IPS-20b (cell line): ENCODE measurements at regions not wholly inside any gene's neighbourhood (a gene's known extent, or its start where the extent isn't known, plus 50 kb on each side); places are given as distances from the start of the nearest gene placed in this dataset.
"Not testable (repeated sequence)": the region's sequence is repeated elsewhere in the genome, so short reads cannot be mapped to it uniquely, and the experiment has no call there.

Experiments
- H3K27ac ChIP-seq: one replicate; pipeline ENCODE4 v1.5.1; 2013; ENCODE audit warnings: low read length
- H3K27me3 ChIP-seq: 2 replicates; pipeline ENCODE4 v1.6.1; 2013; ENCODE audit warnings: mild to moderate bottlenecking, low read length, inconsistent platforms; ENCODE audit not compliant: insufficient read depth
- H3K36me3 ChIP-seq: 2 replicates; pipeline ENCODE4 v1.6.1; 2013; ENCODE audit warnings: low read depth, mild to moderate bottlenecking, inconsistent platforms, low read length, moderate library complexity; ENCODE audit not compliant: insufficient read depth
- H3K4me1 ChIP-seq: 2 replicates; pipeline ENCODE4 v1.6.1; 2013; ENCODE audit warnings: mild to moderate bottlenecking, control low read depth, inconsistent platforms, low read length, moderate library complexity; ENCODE audit not compliant: insufficient read depth
- H3K4me3 ChIP-seq: 2 replicates; pipeline ENCODE4 v1.5.1; 2013; ENCODE audit warnings: mild to moderate bottlenecking, low read length, inconsistent platforms
- H3K9ac ChIP-seq: 2 replicates; pipeline ENCODE4 v1.6.1; 2013; ENCODE audit warnings: low read depth, mild to moderate bottlenecking, inconsistent platforms, low read length, moderate library complexity
- H3K9me3 ChIP-seq: 2 replicates; pipeline ENCODE4 v1.6.1; 2013; ENCODE audit warnings: mild to moderate bottlenecking, low read depth, low read length, inconsistent platforms; ENCODE audit not compliant: insufficient read depth

DNA sequence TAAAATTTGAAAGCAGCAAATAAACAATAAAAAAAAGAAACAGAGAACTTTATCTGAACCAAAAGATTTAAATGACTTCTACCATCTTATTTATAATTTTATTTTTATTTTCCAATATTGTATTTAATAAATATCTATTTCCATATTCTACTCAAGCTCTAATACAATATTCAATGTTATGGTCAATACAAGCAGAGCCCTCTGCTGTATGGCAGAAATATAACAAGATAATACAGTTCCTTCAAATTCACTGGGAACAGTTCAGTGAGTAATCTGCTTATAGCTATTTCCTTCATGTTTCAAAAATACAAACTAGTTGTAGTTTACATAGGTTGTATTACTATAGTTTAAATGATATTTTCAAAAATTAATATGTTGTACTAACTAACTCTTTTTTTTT lies 332.7 kb downstream of the PRDM9 start:
- Histone ChIP-seq H3K4me1 (no peaks in the 10 kb centered on the region), H3K9ac (no peak overlapping the region), H3K27me3 (no peaks in the 10 kb centered on the region), H3K27ac (no peak overlapping the region), H3K4me3 (no peak overlapping the region), H3K36me3 (no peaks in the 10 kb centered on the region), H3K9me3 (peaks cover 4% of the 10 kb centered on the region; the same call in 1 of the 2 replicates)

DNA sequence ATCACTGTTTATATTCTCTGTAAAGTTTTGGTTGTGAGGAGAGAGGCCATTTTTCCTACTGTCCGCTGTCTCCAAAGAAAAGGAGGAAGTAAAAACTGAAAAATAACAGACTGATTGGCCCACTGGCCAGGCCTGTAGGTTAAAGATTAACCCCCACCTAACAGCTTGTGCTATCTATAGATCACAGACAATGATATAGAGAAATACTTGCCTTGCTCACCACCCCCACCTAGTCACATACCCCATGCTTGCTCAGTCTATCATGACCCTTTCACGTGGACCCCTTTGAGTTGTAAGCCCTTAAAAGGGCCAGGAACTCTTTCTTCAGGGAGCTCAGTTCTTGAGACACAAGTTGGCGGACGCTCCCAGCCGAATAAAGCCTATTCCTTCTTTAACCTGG lies 357.4 kb downstream of the PRDM9 start:
- Histone ChIP-seq H3K27me3 (no peaks in the 10 kb centered on the region), H3K9me3 (no peaks in the 10 kb centered on the region), H3K27ac (no peak overlapping the region), H3K4me3 (no peak overlapping the region), H3K9ac (no peak overlapping the region), H3K36me3 (no peaks in the 10 kb centered on the region), H3K4me1 (no peaks in the 10 kb centered on the region)

DNA sequence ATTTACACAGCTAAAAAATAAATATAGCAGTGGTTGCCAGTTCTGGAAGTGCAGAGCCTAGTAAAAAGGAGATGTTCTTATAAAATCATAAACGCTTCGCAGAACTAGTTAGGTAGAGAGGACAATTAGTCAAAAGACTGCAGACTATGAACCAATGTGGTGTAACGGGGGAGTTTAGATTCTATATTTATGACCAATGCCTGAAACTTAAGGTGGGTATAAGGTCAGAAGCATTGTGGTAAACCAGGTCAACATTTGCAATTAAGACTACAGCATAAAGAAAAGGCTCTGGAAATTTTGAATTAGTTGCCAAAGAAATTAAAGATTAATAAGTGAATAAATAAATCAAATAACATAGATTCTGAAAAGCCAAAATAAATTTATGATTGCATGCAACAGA lies 370.4 kb downstream of the PRDM9 start:
- Histone ChIP-seq H3K4me1 (no peaks in the 10 kb centered on the region), H3K36me3 (no peaks in the 10 kb centered on the region)

DNA sequence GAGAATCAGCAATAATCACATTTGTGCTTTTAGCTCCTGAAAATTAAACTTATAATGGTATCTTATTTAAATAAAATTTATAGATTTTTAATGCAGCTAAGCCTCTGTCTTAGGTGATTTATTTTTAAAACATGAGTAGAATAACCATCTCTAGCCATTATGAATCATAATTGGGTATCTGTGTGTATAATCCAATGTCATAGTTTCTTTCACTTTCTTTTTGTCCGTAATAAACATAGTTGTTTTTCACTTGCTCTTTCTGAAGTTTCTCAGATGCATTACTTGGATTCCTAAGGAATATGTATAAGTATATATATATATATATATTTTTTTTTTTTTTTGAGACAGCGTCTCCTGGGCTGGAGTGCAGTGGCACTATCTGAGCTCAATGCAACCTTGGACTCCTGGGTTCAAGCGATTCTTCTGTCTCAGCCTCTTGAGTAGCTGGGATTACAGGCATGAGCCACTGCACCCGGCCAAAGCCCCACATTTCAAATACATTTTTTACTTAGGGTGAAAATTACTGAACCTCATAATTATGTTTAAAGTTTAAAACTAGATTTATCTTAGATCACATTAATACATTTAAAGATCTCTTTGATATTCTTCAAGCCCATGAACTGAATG lies 377.1 kb downstream of the PRDM9 start:
- Histone ChIP-seq H3K27ac (no peak overlapping the region), H3K9ac (no peak overlapping the region), H3K27me3 (no peaks in the 10 kb centered on the region), H3K36me3 (no peaks in the 10 kb centered on the region), H3K4me1 (no peaks in the 10 kb centered on the region), H3K9me3 (no peaks in the 10 kb centered on the region; the same call in 1 of the 2 replicates), H3K4me3 (no peak overlapping the region)

More for the DNA sequence above, 370.4 kb downstream of the PRDM9 start:
- H3K9me3 ChIP-seq, result no peaks in the 10 kb centered on the region
- H3K27me3 ChIP-seq, result no peaks in the 10 kb centered on the region
- no peak overlapping the region for H3K4me3 ChIP-seq
- H3K9ac ChIP-seq, result no peak overlapping the region
- no peak overlapping the region for H3K27ac ChIP-seq

DNA sequence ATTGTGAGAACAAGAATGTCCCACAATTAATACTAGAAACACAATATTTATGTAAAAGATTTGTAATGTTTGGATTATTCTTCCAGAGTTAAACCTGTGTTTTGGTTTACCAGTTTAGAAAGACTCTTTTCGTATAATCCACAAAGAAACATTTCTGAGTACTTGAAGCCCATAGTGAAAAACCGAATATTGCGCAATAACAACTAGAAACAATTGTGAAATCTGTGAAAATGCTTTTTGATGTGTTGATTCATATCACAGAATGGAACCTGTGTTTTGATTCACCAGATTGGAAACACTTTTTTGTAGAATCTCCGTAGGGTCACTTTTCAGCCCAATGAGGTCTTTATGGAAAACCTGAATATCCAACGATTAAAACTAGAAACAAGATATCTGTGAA lies 386.2 kb downstream of the PRDM9 start:
- H3K4me1 ChIP-seq, result no peaks in the 10 kb centered on the region
- H3K4me3 ChIP-seq, result no peak overlapping the region
- H3K9ac ChIP-seq, result no peak overlapping the region
- no peaks in the 10 kb centered on the region; the same call in 1 of the 2 replicates for H3K36me3 ChIP-seq
- H3K9me3 ChIP-seq, result peaks cover 50% of the 10 kb centered on the region
- no peak overlapping the region for H3K27ac ChIP-seq
- no peaks in the 10 kb centered on the region for H3K27me3 ChIP-seq

DNA sequence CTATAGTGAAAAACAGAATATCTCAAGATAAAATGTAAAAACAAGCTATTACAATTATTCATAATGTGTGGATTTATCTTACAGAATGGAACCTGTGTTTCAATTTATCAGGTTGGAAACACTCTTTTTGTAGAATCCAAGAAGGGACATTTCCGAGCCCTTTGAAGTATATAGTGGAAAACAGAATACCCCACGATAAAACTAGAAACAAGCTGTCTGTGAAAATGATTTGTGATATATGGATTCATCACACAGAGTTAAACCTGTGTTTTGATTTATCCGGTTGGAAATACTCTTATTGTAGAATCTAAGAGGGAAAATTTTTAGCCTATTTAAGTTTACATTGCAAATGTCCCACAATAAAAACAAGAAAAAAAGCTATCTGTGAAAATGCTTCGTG lies 388.2 kb downstream of the PRDM9 start:
- H3K27me3 ChIP-seq, result no peaks in the 10 kb centered on the region
- H3K27ac ChIP-seq, result no peak overlapping the region
- no peaks in the 10 kb centered on the region for H3K4me1 ChIP-seq
- H3K4me3 ChIP-seq, result no peak overlapping the region
- H3K36me3 ChIP-seq, result no peaks in the 10 kb centered on the region; the same call in 1 of the 2 replicates
- H3K9ac ChIP-seq, result no peak overlapping the region
- peaks cover 58% of the 10 kb centered on the region for H3K9me3 ChIP-seq

DNA sequence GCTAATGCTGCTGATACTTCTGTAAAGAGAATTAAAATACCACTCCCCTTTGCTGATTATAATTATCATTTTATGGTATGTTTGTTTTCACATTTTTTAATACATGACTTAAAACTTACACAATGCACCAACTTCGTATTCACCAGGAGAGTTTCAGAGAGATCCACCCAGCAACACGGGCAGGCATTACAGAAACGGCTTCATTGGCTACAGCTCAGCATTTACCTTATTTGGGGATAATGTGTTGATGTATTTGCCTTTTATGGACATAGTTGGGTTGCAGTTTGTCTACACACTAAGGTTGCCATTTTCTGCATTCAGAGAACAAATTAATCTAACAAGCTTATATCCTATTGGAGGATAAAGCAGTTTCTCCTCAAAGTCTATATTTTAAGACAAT lies 423.6 kb downstream of the PRDM9 start:
- no peaks in the 10 kb centered on the region for H3K27me3 ChIP-seq
- H3K4me1 ChIP-seq, result no peaks in the 10 kb centered on the region
- H3K4me3 ChIP-seq, result no peak overlapping the region
- no peaks in the 10 kb centered on the region for H3K36me3 ChIP-seq
- no peak overlapping the region for H3K27ac ChIP-seq
- no peak overlapping the region for H3K9ac ChIP-seq
- peaks cover 6% of the 10 kb centered on the region; the same call in 1 of the 2 replicates for H3K9me3 ChIP-seq

DNA sequence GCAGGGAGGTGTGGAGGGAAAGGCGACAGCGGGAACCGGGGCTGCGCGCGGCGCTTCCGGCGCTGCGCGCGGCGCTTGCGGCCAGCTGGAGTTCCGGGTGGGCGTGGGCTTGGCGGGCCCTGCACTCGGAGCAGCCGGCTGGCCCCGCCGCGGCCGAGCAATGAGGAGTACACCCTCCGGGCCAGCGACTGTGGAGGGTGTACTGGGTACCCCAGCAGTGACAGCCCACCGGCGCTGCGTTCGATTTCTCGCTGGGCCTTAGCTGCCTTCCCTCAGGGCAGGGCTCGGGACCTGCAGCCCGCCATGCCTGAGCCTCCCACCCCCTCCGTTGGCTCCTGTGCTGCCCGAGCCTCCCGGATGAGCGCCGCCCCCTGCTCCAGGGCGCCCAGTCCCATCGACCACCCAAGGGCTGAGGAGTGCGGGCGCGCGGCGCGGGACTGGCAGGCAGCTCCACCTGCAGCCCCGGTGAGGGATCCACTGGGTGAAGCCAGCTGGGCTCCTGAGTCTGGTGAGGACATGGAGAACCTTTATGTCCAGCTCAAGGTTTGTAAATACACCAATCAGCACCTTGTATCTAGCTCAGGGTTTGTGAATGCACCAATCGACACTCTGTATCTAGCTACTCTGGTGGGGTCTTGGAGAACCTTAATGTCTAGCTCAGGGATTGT lies 444.0 kb downstream of the PRDM9 start:
- not testable (repeated sequence) for H3K9ac ChIP-seq, H3K4me1 ChIP-seq, H3K27me3 ChIP-seq, H3K27ac ChIP-seq, H3K9me3 ChIP-seq, H3K4me3 ChIP-seq, H3K36me3 ChIP-seq

DNA sequence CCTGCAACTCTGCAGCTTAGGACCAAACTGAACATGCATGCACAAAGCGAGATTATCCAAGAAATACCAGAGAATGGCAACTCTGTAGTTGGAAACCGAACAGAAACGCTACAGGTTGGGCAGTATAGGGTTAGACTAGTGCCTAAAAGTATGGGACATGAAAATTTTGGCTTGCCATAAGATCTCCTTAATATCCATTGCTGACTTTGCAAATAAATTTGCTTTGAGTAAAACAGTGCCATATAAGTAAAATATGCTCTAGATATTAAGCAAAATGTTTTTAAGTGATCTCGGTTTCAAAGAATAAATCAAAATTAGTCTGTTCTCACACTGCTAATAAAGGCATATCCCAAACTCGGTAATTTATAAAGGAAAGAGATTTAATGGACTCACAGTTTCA lies 456.0 kb downstream of the PRDM9 start:
- Histone ChIP-seq H3K27me3 (no peaks in the 10 kb centered on the region), H3K4me3 (no peak overlapping the region), H3K4me1 (no peaks in the 10 kb centered on the region), H3K9ac (no peak overlapping the region), H3K9me3 (0 out of 2 replicates have a peak, but pooled peaks cover 3% of the 10 kb centered on the region), H3K27ac (no peak overlapping the region), H3K36me3 (no peaks in the 10 kb centered on the region)

DNA sequence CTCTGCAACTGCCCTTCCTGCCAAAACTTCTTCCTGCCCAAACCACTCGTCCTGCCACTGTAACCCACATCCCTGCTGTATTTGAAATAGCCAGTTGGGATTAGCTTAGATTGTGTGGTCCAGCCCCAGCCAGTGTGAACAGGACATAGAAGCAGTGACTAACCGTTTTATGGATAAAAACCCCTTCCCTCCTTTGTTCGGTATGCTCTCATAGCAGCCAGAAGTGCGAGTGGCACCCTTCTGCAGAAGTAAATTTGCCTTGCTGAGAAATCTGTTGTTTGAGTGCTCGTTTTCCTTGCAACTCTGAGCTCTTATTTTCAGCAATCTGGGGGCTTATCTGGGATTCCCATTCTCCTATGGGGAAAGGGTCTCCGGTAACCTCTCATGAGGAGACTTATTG lies 470.0 kb downstream of the PRDM9 start:
- H3K9me3 ChIP-seq, result peaks cover 18% of the 10 kb centered on the region
- no peak overlapping the region for H3K9ac ChIP-seq
- no peak overlapping the region for H3K27ac ChIP-seq
- H3K4me3 ChIP-seq, result no peak overlapping the region
- no peaks in the 10 kb centered on the region for H3K4me1 ChIP-seq
- H3K36me3 ChIP-seq, result no peaks in the 10 kb centered on the region
- no peaks in the 10 kb centered on the region for H3K27me3 ChIP-seq

DNA sequence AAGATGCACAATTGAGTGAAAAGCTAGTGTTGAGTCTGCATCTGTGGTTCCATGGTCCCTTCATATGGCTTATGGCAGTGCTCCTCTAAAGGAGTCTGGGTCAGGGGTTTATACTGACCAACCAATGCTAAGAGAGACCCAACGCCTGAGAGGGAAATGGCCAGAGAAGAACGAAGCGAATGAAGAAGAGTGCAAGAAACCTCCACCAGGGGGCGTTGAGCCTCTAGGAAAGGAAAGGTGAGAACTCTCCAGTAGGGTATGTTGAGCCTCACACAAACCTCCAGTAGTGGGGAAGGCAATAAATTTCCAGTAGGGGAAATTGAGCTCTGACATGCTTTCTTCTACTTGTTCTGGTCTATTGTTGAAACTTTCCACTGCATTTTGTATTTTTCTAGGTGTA lies 470.6 kb downstream of the PRDM9 start:
- no peaks in the 10 kb centered on the region for H3K27me3 ChIP-seq
- no peak overlapping the region for H3K4me3 ChIP-seq
- H3K27ac ChIP-seq, result no peak overlapping the region
- H3K9ac ChIP-seq, result no peak overlapping the region
- no peaks in the 10 kb centered on the region for H3K36me3 ChIP-seq
- no peaks in the 10 kb centered on the region for H3K4me1 ChIP-seq
- peaks cover 18% of the 10 kb centered on the region for H3K9me3 ChIP-seq

DNA sequence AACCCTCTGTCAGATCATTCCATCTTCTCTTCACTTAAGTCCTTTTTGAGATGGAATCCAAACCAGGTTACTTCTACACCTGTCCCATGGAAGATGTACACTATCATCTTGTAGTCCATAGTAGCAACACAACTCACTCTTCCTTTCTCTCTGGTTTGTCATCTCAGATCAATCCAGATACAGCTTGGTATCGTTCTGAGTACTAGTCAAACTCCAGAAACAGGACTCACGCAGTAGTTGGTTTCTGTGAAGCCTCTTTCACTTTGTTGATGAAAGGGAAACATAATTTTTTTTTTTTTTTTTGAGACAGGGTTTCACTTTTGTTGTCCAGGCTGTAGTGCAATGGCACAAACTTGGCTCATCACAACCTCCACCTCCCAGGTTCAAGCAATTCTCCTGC lies 484.0 kb downstream of the PRDM9 start:
- no peak overlapping the region for H3K27ac ChIP-seq
- H3K27me3 ChIP-seq, result no peaks in the 10 kb centered on the region
- H3K9ac ChIP-seq, result no peak overlapping the region
- H3K36me3 ChIP-seq, result no peaks in the 10 kb centered on the region
- no peaks in the 10 kb centered on the region; the same call in 1 of the 2 replicates for H3K9me3 ChIP-seq
- H3K4me3 ChIP-seq, result no peak overlapping the region
- no peaks in the 10 kb centered on the region for H3K4me1 ChIP-seq
